H9 (cell line): ENCODE measurements at regions not wholly inside any gene's neighbourhood (a gene's known extent, or its start where the extent isn't known, plus 50 kb on each side); places are given as distances from the start of the nearest gene placed in this dataset.

Source experiments
- DNase-seq: peaks from one replicate; pipeline ENCODE4 v3.0.0-alpha.2; 2017
- H2AFZ ChIP-seq: one replicate; pipeline ENCODE4 v1.6.1; 2013; ENCODE audit warnings: mild to moderate bottlenecking, low read length, control low read depth, moderate library complexity
- H2AK5ac ChIP-seq: 2 replicates; pipeline ENCODE4 v1.6.1; 2013; ENCODE audit warnings: low read length, control low read depth, mixed read lengths; ENCODE audit not compliant: insufficient read length
- H2BK120ac ChIP-seq: one replicate; pipeline ENCODE4 v1.6.1; 2013; ENCODE audit warnings: low read depth, mild to moderate bottlenecking, low read length, control low read depth, inconsistent platforms; ENCODE audit not compliant: poor library complexity, severe bottlenecking
- H2BK12ac ChIP-seq: 2 replicates; pipeline ENCODE4 v1.6.1; 2013; ENCODE audit warnings: low read length, control low read depth, mixed read lengths, low read depth; ENCODE audit not compliant: insufficient read length
- H2BK15ac ChIP-seq: 2 replicates; pipeline ENCODE4 v1.6.1; 2013; ENCODE audit warnings: low read depth, low read length, control low read depth
- H2BK20ac ChIP-seq: one replicate; pipeline ENCODE4 v1.6.1; 2013; ENCODE audit warnings: low read depth, mild to moderate bottlenecking, low read length, control low read depth, inconsistent platforms; ENCODE audit not compliant: poor library complexity, severe bottlenecking
- H2BK5ac ChIP-seq: 2 replicates; pipeline ENCODE4 v1.6.1; 2013; ENCODE audit warnings: low read length, control low read depth, mixed read lengths; ENCODE audit not compliant: insufficient read length
- H3K14ac ChIP-seq: 2 replicates; pipeline ENCODE4 v1.6.1; 2013; ENCODE audit warnings: low read length, control low read depth; ENCODE audit not compliant: insufficient read depth
- H3K18ac ChIP-seq: 2 replicates; pipeline ENCODE4 v1.6.1; 2013; ENCODE audit warnings: low read depth, mild to moderate bottlenecking, mixed read lengths, low read length, control low read depth; ENCODE audit not compliant: insufficient read length
- H3K23ac ChIP-seq: 2 replicates; pipeline ENCODE4 v1.6.1; 2013; ENCODE audit warnings: low read length, control low read depth, mixed read lengths, low read depth; ENCODE audit not compliant: insufficient read length
- H3K23me2 ChIP-seq: 2 replicates; pipeline ENCODE4 v1.6.1; 2013; ENCODE audit warnings: low read depth, mild to moderate bottlenecking, mixed read lengths, low read length, control low read depth; ENCODE audit not compliant: insufficient read length, poor library complexity, severe bottlenecking
- H3K27ac ChIP-seq: 2 replicates; pipeline ENCODE4 v1.5.1; 2013; ENCODE audit warnings: low read length, control low read depth, mixed read lengths, low read depth; ENCODE audit not compliant: insufficient read length
- H3K27me3 ChIP-seq: 2 replicates; pipeline ENCODE4 v1.6.1; 2013; ENCODE audit warnings: low read length, control low read depth, inconsistent platforms; ENCODE audit not compliant: insufficient read depth
- H3K4ac ChIP-seq: 2 replicates; pipeline ENCODE4 v1.6.1; 2013; ENCODE audit warnings: low read depth, mild to moderate bottlenecking, control low read depth, inconsistent platforms, low read length, moderate library complexity
- H3K4me1 ChIP-seq: 2 replicates; pipeline ENCODE4 v1.6.1; 2013; ENCODE audit warnings: low read length, control low read depth, inconsistent platforms; ENCODE audit not compliant: insufficient read depth
- H3K4me2 ChIP-seq: 2 replicates; pipeline ENCODE4 v1.6.1; 2013; ENCODE audit warnings: low read length, control low read depth, mixed read lengths; ENCODE audit not compliant: insufficient read length, insufficient read depth
- H3K56ac ChIP-seq: 2 replicates; pipeline ENCODE4 v1.6.1; 2013; ENCODE audit warnings: low read depth, mild to moderate bottlenecking, mixed read lengths, low read length, control low read depth; ENCODE audit not compliant: insufficient read length
- H3K79me1 ChIP-seq: 2 replicates; pipeline ENCODE4 v1.6.1; 2013; ENCODE audit warnings: low read depth, mild to moderate bottlenecking, moderate library complexity, low read length, control low read depth, inconsistent platforms; ENCODE audit not compliant: insufficient read depth, poor library complexity, severe bottlenecking
- H3K79me2 ChIP-seq: 2 replicates; pipeline ENCODE4 v1.6.1; 2013; ENCODE audit warnings: low read length, control low read depth, inconsistent platforms; ENCODE audit not compliant: insufficient read depth
- H3K9ac ChIP-seq: 2 replicates; pipeline ENCODE4 v1.6.1; 2013; ENCODE audit warnings: low read length, control low read depth, mixed read lengths; ENCODE audit not compliant: insufficient read length; ENCODE audit errors: extremely low read depth
- H3K9me3 ChIP-seq: one replicate; pipeline ENCODE4 v1.6.1; 2013; ENCODE audit warnings: low read depth, low read length, inconsistent platforms; ENCODE audit not compliant: control insufficient read depth
- H3T11ph ChIP-seq: one replicate; pipeline ENCODE4 v1.6.1; 2013; ENCODE audit warnings: mild to moderate bottlenecking, low read length, control low read depth, inconsistent platforms
- H4K20me1 ChIP-seq: one replicate; pipeline ENCODE4 v1.6.1; 2013; ENCODE audit not compliant: control insufficient read depth, insufficient read length, insufficient read depth
- H4K5ac ChIP-seq: 2 replicates; pipeline ENCODE4 v1.6.1; 2013; ENCODE audit warnings: low read depth, mild to moderate bottlenecking, mixed read lengths, low read length, control low read depth; ENCODE audit not compliant: insufficient read length
- H4K8ac ChIP-seq: replicated peaks from 2 replicates; pipeline ENCODE4 v1.6.1; 2013; ENCODE audit warnings: low read length, control low read depth, mixed read lengths, low read depth; ENCODE audit not compliant: insufficient read length
- H4K91ac ChIP-seq: 2 replicates; pipeline ENCODE4 v1.6.1; 2013; ENCODE audit warnings: low read depth, mild to moderate bottlenecking, moderate library complexity, mixed read lengths, low read length, control low read depth; ENCODE audit not compliant: insufficient read length
- H3K27ac Mint-ChIP-seq, 3 experiments: 2 replicates in 2 of 3; 3 replicates in 1 of 3; pipeline ENCODE4 v1.8.0; 2020 to 2021; ENCODE audit warnings: mixed read lengths in 3 of 3, mild to moderate bottlenecking in 1 of 3, moderate library complexity in 1 of 3
- H3K27me3 Mint-ChIP-seq: 2 replicates; pipeline ENCODE4 v1.8.0; 2021; ENCODE audit warnings: low read depth, mild to moderate bottlenecking, moderate library complexity, mixed read lengths
- H3K36me3 Mint-ChIP-seq, 3 experiments: 2 replicates in 2 of 3; 3 replicates in 1 of 3; pipeline ENCODE4 v1.8.0; 2020 to 2021; ENCODE audit warnings: low read depth in 3 of 3, mixed read lengths in 3 of 3; ENCODE audit not compliant: insufficient read depth in 1 of 3
- H3K4me1 Mint-ChIP-seq, 2 experiments: 2 replicates each; pipeline ENCODE4 v1.8.0; 2020; ENCODE audit warnings: mixed read lengths in 2 of 2
- H3K4me3 Mint-ChIP-seq, 2 experiments: 2 replicates in 1 of 2; 3 replicates in 1 of 2; pipeline ENCODE4 v1.8.0; 2020 to 2021; ENCODE audit warnings: mild to moderate bottlenecking in 2 of 2, mixed read lengths in 2 of 2, moderate library complexity in 1 of 2
- H3K9me3 Mint-ChIP-seq, 2 experiments: 2 replicates in 1 of 2; 3 replicates in 1 of 2; pipeline ENCODE4 v1.8.0; 2020; ENCODE audit warnings: mild to moderate bottlenecking in 2 of 2, mixed read lengths in 2 of 2, moderate library complexity in 1 of 2
- CTCF ChIP-seq: fragments of 200-600 bp; sonication (generic); conservative IDR thresholded peaks from 3 replicates; pipeline ENCODE4 v1.8.0; 2021; ENCODE audit warnings: antibody characterized with exemption, mild to moderate bottlenecking
- WGBS: extraction: QIAGEN DNeasy Blood & Tissue Kit; methylation state at CpG from one replicate; pipeline ENCODE4 v1.1.7; 2013; ENCODE audit warnings: missing lambda C conversion rate, low lambda C conversion rate, mixed read lengths; ENCODE audit not compliant: insufficient read length; ENCODE audit errors: extremely low coverage; 5-methylcytosine and 5-hydroxymethylcytosine counted together

- no peak overlapping the region for H3K27ac ChIP-seq
- no peak for DNase-seq
- no peak overlapping the region for H3K27ac Mint-ChIP-seq
- no peak overlapping the region for H3K9ac ChIP-seq
- no peak overlapping the region for H2BK15ac ChIP-seq
- 0 out of 2 replicates have a peak, but pooled peaks cover 4% of the 10 kb centered on the region for H3K4me1 ChIP-seq
- no peaks in the 10 kb centered on the region for H3K27me3 Mint-ChIP-seq
- no CpG with 5 or more reads among the region's 3 CpGs for WGBS
- H3K79me1 ChIP-seq = no peaks in the 10 kb centered on the region
- no peak overlapping the region for H3K23ac ChIP-seq
- H3K4me1 Mint-ChIP-seq = peaks cover 2 to 8% of the 10 kb centered on the region in 2 experiments; a peak in 2 of 4 replicates
- H4K91ac ChIP-seq = no peak overlapping the region
- no peaks in the 10 kb centered on the region for H3K36me3 Mint-ChIP-seq
- no peak overlapping the region for H3K18ac ChIP-seq
- no peak overlapping the region for H3K4me2 ChIP-seq
- no peak overlapping the region for H3K4me3 Mint-ChIP-seq
- no peak overlapping the region for H2BK5ac ChIP-seq
- no peaks in the 10 kb centered on the region for H4K20me1 ChIP-seq
- H3T11ph ChIP-seq = no peak overlapping the region
- H3K27me3 ChIP-seq = no peaks in the 10 kb centered on the region
- no peak overlapping the region for H2AFZ ChIP-seq
- H3K56ac ChIP-seq = no peak overlapping the region
- no peak overlapping the region for H2BK12ac ChIP-seq
- no peak overlapping the region for H2AK5ac ChIP-seq
- no peak overlapping the region for H3K4ac ChIP-seq
- H4K8ac ChIP-seq = no peak overlapping the region
- TF ChIP-seq CTCF = no peak
- no peaks in the 10 kb centered on the region for H3K9me3 ChIP-seq
- no peak overlapping the region for H4K5ac ChIP-seq
- no peak overlapping the region for H2BK20ac ChIP-seq
- H3K9me3 Mint-ChIP-seq = peaks cover 0 to 2% of the 10 kb centered on the region in 2 experiments; a peak in 1 of 5 replicates
- H3K23me2 ChIP-seq = no peaks in the 10 kb centered on the region
- H2BK120ac ChIP-seq = no peak overlapping the region
- no peaks in the 10 kb centered on the region for H3K79me2 ChIP-seq
- H3K14ac ChIP-seq = no peak overlapping the region
These were observed 298.5 kb downstream of the PAX3 start for GRCh38 chr2:222000326-222000725.
